Prostate gland (tissue), 2 donors: ENCODE measurements at regions not wholly inside any gene's neighbourhood (a gene's known extent, or its start where the extent isn't known, plus 50 kb on each side); places are given as distances from the start of the nearest gene placed in this dataset.

Experiments used
- DNase-seq: peaks from one replicate; pipeline ENCODE4 v3.0.0-alpha.2; 2019; ENCODE audit warnings: low spot score
- H3K27ac ChIP-seq, 2 donors: fragments of 200-600 bp; sonication (generic); 2 replicates each; pipeline ENCODE4 v1.5.1; 2017 to 2019
- H3K27me3 ChIP-seq: fragments of 200-600 bp; sonication (generic); replicated peaks from 2 replicates; pipeline ENCODE4 v1.5.1; 2019; ENCODE audit not compliant: insufficient read depth
- H3K36me3 ChIP-seq, 2 donors: fragments of 200-600 bp; sonication (generic); 1 replicate in 1 of 2; 2 replicates in 1 of 2; pipeline versions ENCODE4 v1.5.1 to v1.8.1; 2017 to 2019
- H3K4me1 ChIP-seq: fragments of 200-600 bp; sonication (generic); replicated peaks from 2 replicates; pipeline ENCODE4 v1.5.1; 2019
- H3K4me3 ChIP-seq, 2 donors: fragments of 200-600 bp; sonication (generic); 2 replicates each; pipeline ENCODE4 v1.5.1; 2017 to 2019
- H3K9me3 ChIP-seq: fragments of 200-600 bp; sonication (generic); 2 replicates; pipeline ENCODE4 v1.5.1; 2017
- POLR2A ChIP-seq: fragments of 450-650 bp; IDR thresholded peaks from one replicate; pipeline ENCODE4 v1.6.1; 2016; ENCODE audit warnings: antibody characterized with exemption, mild to moderate bottlenecking
- POLR2AphosphoS5 ChIP-seq: sonication (generic); formaldehyde crosslinking; IDR thresholded peaks from one replicate; pipeline ENCODE4 v1.6.1; 2017; ENCODE audit warnings: antibody characterized with exemption
- WGBS: methylation state at CpG from one replicate; pipeline ENCODE4 v1.1.5; 2018; 5-methylcytosine and 5-hydroxymethylcytosine counted together
- intact Hi-C: fragments of 100-400 bp; cut with DNase I; formaldehyde crosslinking; loops from one replicate; pipeline ENCODE4 v1.14.2; 2022
- TF ChIP-seq, protein P1 (sequence below), 4 experiments: fragments of 200-600 bp in 2 of 4; fragments of 450-650 bp in 2 of 4; sonication (generic) in 2 of 4; IDR thresholded peaks; 1 replicate in 3 of 4; 2 replicates in 1 of 4; pipeline ENCODE4 v1.5.1; 2016 to 2019; ENCODE audit warnings: antibody characterized with exemption in 4 of 4, mild to moderate bottlenecking in 2 of 4, moderate library complexity in 2 of 4

DNA sequence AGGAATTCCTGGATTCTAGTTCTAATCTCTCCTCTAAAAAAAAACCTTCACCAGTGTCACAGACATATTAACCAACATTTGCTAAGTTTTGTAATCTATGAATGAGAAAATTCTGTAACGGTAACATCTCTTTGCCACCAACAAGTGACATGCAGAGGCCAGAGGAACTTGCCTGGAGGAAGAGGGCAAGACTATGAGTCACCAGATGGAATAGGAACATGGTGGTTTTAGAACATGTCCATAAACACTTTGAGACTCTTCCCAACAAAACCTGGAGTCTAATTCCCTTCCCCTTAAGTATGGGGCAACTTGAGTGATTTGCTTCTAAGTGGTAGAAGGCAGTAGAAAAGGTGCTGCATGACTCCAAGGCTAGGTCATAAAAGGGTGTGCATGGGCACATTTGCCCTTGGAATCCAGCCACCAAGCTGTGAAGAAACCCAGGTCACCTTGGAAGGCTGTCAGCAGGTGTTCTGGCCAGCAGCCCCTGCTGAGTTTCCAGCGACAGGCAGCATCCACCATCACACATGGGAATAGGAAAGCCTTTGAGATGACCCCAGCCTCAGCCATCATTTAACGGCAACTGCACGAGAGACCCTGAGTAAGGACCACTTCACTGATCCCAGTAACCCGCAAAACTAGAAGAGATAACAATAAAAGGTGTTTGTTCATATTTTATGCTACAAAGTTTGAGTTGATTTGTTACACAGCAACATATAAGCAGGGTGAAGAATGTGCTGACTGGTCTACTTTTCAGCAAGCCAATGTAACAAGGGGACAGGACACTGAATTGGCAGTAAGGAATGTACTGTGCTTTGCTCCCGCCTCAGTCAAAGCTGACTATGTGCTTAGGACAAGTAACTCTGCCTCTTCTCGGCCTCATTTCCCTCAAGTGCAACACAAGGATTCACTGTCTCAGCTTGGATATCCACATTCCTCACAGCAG is 90.6 kb downstream of the SKA1 start:
- Histone ChIP-seq H3K4me1 (no peaks in the 10 kb centered on the region), H3K27ac (no peak overlapping the region), H3K4me3 (no peak overlapping the region), H3K27me3 (no peaks in the 10 kb centered on the region), H3K36me3 (no peaks in the 10 kb centered on the region), H3K9me3 (no peaks in the 10 kb centered on the region)
- WGBS, result 94% methylated on average over 7 of the region's 7 CpGs
- DNase-seq, result no peak
- TF ChIP-seq, protein P1, sequence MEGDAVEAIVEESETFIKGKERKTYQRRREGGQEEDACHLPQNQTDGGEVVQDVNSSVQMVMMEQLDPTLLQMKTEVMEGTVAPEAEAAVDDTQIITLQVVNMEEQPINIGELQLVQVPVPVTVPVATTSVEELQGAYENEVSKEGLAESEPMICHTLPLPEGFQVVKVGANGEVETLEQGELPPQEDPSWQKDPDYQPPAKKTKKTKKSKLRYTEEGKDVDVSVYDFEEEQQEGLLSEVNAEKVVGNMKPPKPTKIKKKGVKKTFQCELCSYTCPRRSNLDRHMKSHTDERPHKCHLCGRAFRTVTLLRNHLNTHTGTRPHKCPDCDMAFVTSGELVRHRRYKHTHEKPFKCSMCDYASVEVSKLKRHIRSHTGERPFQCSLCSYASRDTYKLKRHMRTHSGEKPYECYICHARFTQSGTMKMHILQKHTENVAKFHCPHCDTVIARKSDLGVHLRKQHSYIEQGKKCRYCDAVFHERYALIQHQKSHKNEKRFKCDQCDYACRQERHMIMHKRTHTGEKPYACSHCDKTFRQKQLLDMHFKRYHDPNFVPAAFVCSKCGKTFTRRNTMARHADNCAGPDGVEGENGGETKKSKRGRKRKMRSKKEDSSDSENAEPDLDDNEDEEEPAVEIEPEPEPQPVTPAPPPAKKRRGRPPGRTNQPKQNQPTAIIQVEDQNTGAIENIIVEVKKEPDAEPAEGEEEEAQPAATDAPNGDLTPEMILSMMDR (IDR thresholded peaks at IDR 0.05), result no peak
- intact Hi-C loops, result no loop called here

DNA sequence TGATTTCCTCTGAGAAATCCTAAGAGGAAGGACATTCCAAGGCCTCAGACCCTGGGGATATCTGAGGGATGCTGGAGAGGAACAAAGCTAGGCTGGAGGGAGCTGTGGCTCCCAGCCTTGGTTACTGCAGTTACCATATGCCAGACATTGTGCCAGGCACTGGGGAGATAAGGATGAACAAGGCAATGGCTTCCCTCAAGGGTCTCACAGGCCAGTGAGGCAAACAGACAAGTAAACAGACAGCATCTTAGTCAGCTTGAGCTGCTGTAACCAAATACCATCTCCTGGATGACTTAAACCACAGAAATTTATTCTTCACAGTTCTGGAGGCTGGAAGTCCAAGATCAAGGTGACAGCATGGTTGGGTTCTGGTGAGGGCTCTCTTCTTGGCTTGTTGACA is 91.8 kb downstream of the SKA1 start:
- no peak overlapping the region for H3K27ac ChIP-seq
- H3K27me3 ChIP-seq, result no peaks in the 10 kb centered on the region
- no peaks in the 10 kb centered on the region for H3K9me3 ChIP-seq
- no peaks in the 10 kb centered on the region for H3K36me3 ChIP-seq
- H3K4me1 ChIP-seq, result no peaks in the 10 kb centered on the region
- TF ChIP-seq POLR2A, result no peak
- TF ChIP-seq, protein P1 (IDR thresholded peaks at IDR 0.05), result no peak
- no peak for TF ChIP-seq POLR2AphosphoS5
- intact Hi-C loops, result no loop called here
- DNase-seq, result no peak
- H3K4me3 ChIP-seq, result no peak overlapping the region

DNA sequence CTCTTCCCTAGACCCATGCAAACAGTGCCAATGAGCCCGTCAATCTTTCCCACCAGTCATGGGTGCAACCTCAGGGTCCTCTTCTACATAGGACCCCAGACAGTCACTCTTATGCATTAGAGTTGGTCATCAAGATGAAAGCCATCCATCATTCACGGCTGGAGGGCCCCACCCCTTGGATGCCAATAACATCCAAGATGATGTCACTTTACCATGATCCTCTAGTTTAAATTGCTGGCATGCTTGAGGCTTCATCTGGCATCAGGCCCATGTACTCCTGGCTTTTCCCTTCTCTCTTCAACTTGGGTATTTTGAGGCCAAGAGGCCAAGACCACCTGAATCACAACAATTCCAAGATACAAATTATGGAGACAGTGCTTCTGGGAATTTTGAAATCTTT is 91.1 kb upstream of the MAPK4 start:
- Histone ChIP-seq H3K27ac (no peak overlapping the region), H3K9me3 (no peaks in the 10 kb centered on the region), H3K36me3 (no peaks in the 10 kb centered on the region), H3K27me3 (no peaks in the 10 kb centered on the region), H3K4me3 (no peak overlapping the region), H3K4me1 (no peaks in the 10 kb centered on the region)
- intact Hi-C loops, result no loop called here
- DNase-seq, result no peak
- TF ChIP-seq, protein P1 (IDR thresholded peaks at IDR 0.05), result no peak
- TF ChIP-seq POLR2A (no peak), POLR2AphosphoS5 (no peak)
- 79% methylated on average over 2 of the region's 2 CpGs for WGBS

DNA sequence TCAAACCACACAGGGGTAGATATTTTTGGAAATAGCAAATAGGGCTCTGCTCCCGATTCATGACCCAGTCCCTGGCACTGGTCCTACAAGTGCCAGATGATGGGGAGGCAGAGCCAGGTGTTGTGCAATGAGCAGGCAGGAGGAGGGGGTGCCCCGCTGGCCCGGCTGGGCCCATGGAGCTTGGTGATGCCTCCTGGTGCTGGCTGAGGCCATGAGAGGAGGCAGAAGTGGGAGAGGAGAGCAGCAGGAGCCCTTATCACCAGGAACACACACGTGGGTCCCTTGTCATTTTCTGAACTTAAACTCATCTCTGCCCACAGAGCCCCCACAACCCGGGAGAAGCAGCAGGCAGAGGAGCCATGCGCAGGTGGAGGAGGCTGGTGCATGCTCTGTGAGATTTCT is 90.5 kb upstream of the MAPK4 start:
- no peak overlapping the region for H3K4me3 ChIP-seq
- no peaks in the 10 kb centered on the region for H3K9me3 ChIP-seq
- no peaks in the 10 kb centered on the region for H3K36me3 ChIP-seq
- TF ChIP-seq POLR2A (no peak), POLR2AphosphoS5 (no peak)
- no peaks in the 10 kb centered on the region for H3K4me1 ChIP-seq
- no peaks in the 10 kb centered on the region for H3K27me3 ChIP-seq
- DNase-seq, result no peak
- intact Hi-C loops, result no loop called here
- H3K27ac ChIP-seq, result no peak overlapping the region
- 80% methylated on average over 6 of the region's 6 CpGs for WGBS

DNA sequence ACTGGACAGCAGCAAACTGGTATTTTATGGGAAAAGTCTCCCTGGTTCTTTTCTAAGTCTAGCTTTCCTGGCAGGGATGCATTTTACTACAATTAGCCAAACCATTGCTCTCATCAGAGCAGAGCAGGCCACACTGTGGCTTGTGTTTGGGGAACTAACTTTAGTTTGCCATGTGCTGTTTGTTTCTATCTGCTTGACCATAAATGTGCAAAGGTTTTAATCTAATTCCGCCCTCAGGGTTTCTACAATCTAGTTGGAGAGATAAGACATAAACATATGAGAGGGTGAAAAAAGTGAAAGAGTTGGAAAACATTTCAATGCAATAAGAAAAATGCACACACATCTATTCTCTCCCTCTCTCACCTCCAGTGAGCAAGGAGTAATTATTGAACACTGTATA is 86.9 kb upstream of the MAPK4 start:
- intact Hi-C loops, result no loop called here

More for the DNA sequence above, 86.9 kb upstream of the MAPK4 start:
- Histone ChIP-seq H3K36me3 (no peaks in the 10 kb centered on the region), H3K27ac (no peak overlapping the region), H3K4me3 (no peak overlapping the region), H3K9me3 (no peaks in the 10 kb centered on the region), H3K4me1 (no peaks in the 10 kb centered on the region), H3K27me3 (no peaks in the 10 kb centered on the region)
- no peak for DNase-seq
- 93% methylated on average over 1 of the region's 1 CpG for WGBS
- TF ChIP-seq, protein P1 (IDR thresholded peaks at IDR 0.05), result no peak
- no peak for TF ChIP-seq POLR2AphosphoS5
- no peak for TF ChIP-seq POLR2A
